GM12872 (cell line): ENCODE measurements at regions not wholly inside any gene's neighbourhood (a gene's known extent, or its start where the extent isn't known, plus 50 kb on each side); places are given as distances from the start of the nearest gene placed in this dataset.

Experiments used
- TF ChIP-seq, protein P1 (sequence below): IDR thresholded peaks from 3 replicates; pipeline ENCODE4 v1.5.1; 2011; ENCODE audit warnings: low read depth, mild to moderate bottlenecking, low read length, moderate library complexity; ENCODE audit not compliant: insufficient read depth

DNA sequence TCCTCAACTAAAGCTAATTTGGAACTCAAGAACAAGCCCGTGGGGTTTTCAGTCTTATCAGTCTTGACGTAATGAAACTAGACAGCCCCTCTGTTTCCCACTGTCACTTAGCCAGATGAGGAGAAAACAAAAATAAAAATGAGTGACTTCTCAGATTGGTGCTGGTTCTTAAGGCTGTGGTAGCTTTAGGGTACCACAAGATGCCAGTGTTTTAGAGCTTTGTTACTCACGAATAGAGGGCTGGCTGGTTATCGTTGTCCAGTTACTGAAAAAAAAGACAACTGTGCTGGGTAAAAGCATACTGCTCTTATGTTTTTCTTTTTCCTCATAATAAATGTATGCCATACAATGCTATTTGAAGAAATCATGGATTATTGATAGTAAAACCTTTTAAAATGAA, 796.7 kb downstream of the RAPGEF2 start:
- TF ChIP-seq, protein P1, sequence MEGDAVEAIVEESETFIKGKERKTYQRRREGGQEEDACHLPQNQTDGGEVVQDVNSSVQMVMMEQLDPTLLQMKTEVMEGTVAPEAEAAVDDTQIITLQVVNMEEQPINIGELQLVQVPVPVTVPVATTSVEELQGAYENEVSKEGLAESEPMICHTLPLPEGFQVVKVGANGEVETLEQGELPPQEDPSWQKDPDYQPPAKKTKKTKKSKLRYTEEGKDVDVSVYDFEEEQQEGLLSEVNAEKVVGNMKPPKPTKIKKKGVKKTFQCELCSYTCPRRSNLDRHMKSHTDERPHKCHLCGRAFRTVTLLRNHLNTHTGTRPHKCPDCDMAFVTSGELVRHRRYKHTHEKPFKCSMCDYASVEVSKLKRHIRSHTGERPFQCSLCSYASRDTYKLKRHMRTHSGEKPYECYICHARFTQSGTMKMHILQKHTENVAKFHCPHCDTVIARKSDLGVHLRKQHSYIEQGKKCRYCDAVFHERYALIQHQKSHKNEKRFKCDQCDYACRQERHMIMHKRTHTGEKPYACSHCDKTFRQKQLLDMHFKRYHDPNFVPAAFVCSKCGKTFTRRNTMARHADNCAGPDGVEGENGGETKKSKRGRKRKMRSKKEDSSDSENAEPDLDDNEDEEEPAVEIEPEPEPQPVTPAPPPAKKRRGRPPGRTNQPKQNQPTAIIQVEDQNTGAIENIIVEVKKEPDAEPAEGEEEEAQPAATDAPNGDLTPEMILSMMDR: no peak

DNA sequence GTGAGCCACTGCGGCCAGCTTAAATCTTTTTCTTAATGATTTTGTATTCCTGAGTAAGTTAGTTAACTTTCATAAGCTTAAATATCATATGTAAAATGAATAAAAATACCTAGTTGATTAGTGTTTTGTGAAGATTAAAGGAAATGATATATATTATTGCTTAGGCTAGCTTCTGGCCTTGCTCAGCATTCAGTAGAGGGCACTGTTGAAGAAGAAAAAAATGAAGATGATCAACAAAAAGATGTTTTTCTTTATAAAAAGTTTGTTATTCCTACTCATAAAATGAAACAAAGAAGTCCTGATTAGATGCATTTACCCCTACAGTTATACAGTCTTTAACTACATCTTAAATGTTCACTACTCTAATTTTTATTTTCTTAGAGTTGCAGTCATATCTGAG, 797.7 kb downstream of the RAPGEF2 start:
- TF ChIP-seq, protein P1: no peak

DNA sequence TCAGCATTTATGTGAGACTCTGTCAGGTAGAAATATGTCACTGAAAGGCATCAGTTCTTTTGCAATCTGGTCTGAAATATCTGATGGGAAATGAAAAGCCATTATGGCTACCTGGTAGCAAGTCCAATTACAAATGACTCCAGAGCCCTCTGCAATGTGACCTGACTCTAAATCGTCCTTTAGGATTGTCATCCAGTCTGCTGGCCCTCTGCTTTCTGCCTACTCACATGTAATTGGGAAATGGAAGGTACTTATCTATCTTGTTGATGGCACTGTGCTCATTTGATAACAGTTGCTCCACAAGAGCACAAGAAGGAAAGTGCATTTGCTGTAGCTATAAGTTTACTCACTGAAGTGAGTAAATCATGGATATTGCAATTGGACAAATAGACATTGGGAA, 799.8 kb downstream of the RAPGEF2 start:
- TF ChIP-seq, protein P1: no peak

DNA sequence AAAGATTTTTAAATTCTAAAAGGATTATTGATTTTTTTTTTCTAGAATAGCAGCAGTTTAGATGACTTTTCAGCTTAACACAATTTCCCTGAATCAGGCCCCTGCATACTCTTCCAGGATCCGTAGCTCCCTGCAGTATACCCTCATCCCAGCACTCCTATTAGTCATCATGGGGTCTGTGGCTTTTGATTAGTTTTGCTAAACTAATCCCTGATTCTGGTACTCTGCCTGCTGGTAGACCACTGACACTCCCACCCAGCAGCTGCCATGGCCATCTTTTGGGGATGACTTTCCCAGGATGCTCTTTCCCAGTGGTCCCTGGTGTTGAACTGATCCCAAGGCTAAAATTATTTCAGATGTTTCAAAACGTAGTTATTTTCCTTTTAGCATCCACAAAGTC, 802.0 kb downstream of the RAPGEF2 start:
- TF ChIP-seq, protein P1: no peak

DNA sequence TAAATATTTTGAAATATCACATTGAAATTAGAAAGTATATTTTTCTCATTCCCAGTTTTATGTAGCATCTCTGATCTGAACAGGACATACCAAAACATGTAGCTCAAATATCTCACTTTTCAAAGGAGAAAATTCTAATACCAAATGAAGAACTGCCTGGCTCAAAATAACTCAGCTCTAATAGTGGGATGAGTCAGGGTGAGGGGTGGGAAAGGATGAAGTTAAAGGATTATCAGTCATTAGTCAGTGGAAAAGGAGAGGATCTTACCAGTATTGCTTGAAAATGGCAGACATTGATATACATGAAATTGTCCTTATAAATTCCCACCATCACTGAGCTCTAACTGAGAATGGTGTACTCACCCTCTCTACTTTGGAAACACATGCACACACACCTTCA, 803.2 kb downstream of the RAPGEF2 start:
- TF ChIP-seq, protein P1: no peak

DNA sequence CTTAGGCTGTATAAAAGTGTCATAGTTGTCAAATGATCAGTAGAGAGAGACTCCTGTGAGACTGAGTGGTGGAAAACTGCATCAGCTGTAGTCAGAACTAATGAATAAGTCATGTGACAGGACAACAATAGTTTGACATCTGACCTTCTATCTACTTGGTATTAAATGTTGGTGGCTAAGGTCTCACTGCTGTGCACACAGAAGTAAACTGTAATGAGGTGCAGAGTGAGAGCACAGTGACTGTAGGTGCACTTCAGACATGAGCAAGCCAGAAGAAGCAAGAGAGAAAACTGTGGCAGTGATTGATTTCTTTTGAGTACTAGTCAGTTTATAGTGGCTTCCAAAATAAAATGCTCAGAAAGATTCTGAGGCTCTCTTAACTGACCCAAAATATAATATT, 803.6 kb downstream of the RAPGEF2 start:
- TF ChIP-seq, protein P1: no peak

DNA sequence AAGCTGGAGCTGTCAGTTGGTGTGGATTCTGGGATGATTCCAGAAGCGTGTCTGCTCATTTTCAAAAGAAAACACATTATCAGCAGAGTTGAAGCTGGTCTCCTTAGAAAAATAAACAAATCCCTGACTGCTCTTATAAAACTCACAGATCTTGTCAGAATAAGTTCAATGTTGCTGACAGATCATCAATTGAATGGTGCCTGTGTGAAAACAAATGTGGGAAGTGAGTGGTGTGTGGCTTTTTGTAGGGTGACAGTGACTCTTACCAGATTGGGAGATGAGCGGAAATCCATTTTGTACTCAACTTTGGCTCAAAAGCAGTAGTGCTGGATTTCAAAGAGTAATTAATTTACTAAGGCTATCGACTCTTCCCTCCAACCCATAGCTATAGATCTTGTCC, 807.8 kb downstream of the RAPGEF2 start:
- TF ChIP-seq, protein P1: no peak

DNA sequence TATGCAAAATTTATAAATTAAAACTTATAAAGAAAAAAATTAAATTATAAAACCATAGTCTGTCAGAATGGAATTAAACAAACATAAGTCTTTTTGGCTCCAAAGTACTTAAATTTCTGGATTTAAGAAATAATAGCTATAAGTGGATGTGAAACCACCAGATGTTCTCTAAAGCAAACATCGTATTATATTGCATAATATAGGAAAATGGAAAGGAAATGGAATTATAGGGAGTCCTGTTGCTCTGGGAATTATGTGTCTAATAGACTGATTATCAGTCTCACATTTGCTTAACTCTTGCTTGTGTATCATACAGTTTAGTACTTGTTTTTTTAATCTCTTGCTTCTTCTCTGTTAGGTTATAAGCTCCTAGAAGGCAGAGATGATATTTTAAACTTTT, 819.2 kb downstream of the RAPGEF2 start:
- TF ChIP-seq, protein P1: no peak
